ENCODE measurements at regions not wholly inside any gene's neighbourhood (a gene's known extent, or its start where the extent isn't known, plus 50 kb on each side); places are given as distances from the start of the nearest gene placed in this dataset.

DNA sequence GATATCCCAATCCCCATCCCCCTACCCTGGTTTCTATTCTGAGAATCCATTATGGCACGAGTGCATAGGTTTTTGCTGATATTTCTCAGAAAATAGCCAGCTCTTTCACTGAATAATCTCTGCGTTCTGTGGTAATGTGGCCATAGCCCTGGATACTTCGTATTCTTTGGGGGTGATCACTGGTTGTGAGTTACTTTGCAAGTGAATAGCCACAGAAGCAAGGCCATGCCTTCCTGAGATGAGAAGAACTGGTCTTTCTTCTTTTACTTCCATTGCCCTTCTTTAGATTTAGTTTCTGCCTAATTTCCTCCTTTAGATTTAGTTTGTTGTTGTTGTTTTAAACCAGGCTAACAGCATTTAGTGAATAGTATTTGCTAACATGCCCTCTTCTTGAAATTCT lies 323.4 kb downstream of the CDC14C start:
- DNase-seq (ENCODE audit: low read depth, low spot score), result peak; percentile 10

DNA sequence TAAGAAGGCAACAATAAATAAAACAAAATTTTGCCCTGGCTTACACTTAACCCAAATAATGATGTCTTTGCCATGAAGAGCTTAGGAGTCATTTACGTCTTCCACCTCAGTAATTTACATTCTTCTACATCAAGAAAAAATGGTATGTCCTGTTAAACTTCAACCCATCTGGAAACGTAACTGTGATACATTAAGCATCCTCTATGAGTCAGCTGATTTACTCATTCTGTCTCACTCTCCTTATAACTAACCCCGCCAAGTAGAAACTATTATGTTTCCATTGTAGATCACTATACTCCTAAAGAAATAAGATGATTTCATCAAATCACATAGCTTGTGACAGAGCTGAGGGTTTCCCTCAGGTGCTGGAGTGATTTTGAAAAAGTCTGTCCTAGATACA lies 330.7 kb downstream of the CDC14C start:
- DNase-seq (ENCODE audit: low read depth, low spot score), result no peak

DNA sequence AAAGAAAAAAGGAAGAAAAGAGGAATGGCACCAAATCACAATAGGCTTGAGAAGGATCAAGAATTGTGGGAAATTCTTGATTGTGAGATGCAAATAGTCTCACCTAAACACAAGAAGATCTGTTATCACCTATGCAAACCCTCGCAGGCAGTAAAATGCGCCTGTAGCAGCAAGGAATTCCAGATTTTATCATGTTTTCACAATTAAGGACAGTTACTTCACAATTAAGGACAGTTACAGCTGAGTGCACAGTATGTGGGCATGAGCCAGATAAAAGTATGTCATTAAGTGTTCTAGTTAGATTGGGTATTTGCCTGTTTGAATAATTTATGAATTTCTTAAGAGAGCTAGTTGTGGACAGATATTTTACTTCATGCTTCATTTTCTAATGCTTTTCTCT lies 336.2 kb downstream of the CDC14C start:
- DNase-seq (ENCODE audit: low read depth, low spot score), result no peak

DNA sequence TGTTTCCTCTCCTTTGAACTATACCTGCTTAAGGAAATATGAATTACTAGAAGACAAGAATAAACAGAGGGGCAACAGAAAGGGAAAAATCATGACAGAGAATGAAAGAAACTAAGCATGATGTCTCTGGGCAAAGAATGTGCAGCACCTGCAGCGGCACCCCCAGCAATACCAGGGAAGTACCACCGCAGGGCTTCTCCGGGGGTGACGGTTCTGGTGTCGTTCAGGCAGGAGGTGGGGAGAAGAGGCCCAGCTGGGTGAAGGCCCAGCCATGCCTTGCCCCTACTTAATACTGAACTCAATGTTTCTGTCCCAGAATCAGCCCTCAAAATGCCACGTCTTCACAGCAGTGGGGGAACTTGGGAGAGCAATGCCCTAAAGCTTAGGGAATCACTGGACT lies 337.6 kb downstream of the CDC14C start:
- no peak for DNase-seq (ENCODE audit: low read depth, low spot score)

DNA sequence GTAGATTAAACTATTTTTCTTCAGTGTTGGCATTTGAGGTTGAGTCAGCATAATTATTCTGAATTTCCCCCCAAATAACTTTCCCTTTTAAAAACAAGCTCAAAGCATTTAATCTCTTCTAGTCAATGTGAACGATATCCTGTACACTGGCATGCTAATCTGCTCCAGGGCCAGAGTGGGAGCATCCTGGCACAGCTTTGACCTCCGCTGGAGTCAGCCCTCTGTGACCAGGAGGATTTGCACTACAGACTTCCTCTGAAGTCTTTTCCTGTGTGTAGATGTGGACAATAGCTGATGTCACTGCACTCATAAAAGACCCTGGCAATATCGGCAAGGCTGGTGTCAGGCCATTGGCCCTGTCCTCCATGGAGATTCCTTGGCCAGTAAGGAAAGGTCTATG lies 340.2 kb downstream of the CDC14C start:
- no peak for DNase-seq (ENCODE audit: low read depth, low spot score)

DNA sequence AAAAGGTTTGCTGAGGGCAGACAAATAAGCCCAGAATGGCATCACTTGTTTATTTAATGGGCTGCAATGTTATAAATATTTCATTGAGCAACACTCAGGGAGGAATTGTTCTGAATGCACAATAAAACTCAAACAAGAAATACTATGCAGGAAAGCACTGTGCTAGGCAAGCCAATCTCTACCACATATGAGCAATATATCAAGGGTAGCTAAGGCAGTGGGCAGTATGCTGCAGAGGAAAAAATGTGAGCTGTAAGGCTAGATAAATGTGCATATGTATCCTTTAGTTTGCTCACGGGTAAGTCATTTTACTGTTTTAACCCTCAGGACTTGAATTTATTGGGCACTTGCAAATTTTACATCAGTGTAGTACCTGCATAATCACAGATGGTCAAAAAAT lies 349.6 kb downstream of the CDC14C start:
- DNase-seq (ENCODE audit: low read depth, low spot score), result no peak

DNA sequence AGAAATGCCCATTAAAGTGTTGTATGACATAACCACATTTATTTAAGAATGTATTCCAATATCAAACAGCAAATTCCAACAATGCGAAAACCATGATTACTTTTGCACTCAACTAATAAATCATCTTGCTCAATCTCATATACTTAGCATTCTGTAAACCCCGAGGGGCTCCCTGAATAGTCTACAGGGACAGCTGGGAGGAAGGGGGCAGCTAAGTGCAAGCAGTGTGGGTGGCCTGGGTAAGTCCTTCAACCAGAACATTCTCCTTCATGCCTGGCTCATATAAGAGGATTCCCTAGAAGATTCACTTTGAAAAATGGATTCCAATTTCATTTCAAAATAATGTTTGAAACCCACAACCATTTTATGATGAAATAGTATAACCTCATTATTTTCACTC lies 355.5 kb downstream of the CDC14C start:
- DNase-seq (ENCODE audit: low read depth, low spot score), result no peak

DNA sequence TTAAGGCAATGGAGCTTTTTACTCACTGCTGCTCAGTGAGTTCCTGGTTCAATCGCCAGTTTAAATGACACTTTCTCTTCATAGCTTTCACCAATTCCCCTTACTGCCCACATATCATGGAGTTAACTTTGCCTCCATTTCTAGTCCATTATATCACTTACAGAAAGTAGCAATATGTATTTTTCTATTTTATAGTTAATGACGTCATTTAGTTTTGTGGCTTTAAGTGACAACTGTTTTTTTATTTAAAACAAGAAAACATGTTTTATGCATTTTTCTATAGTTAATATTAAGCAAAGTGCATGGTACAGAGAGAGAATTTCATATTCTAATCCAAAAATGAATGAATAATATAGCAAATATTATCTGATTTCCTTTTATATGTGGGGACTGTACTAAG lies 363.3 kb downstream of the CDC14C start:
- no peak for DNase-seq (ENCODE audit: low read depth, low spot score)

DNA sequence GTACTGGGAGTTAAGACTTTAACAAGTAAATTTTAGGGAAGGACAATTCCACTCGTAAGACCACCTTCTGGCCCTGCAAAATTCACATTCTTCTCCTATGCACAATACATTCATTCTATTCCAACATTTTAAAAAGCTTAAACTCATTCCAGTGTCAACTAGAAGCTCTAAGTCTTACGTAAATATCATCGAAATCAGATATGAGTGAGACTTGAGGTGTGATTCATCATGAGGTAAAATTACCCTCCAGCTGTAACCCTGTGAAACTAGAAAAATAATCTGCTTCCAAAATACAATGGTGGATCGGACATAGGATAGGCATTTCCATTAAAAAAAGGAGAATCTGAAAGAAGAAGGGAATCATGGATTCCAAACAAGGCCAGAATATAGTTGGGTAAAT lies 370.3 kb downstream of the CDC14C start:
- DNase-seq (ENCODE audit: low read depth, low spot score), result no peak

DNA sequence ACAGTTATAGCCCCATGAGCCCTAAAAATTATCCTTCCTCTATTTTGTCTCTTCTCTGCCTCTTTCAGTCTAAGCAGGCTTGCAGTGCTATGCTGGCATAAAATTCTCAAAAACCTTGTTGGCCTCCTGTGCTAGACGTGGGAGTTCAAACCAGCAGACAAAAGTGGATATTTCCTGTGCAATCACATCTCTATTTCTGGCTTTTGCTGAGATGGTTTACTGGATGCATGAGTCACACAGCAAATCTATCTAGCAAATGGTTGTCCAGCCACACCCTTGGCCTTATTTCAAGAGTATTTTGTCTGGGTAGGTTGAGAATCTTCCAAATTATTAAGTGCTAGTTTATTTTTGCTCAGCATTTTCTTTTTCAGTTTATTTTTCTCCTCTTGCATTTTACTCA lies 370.8 kb downstream of the CDC14C start:
- no peak for DNase-seq (ENCODE audit: low read depth, low spot score)

DNA sequence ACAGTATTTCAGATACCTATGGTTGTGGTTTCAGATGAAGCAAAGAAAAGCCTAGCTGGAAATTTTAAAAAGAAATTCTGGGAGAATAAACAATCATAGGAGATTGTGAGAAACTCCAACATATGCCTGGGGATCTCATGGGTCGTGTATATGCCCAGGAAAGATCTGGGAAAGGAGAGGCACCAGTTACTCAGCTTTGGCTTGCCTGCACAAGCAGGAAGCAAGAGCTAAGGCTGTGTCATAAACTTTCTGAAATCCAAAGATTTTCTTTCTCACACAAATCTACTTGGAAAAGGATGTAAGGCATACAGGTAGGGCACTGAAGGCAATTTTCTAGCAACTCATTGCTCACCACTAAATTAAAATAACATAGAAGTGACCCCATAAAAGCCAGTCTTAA lies 373.6 kb downstream of the CDC14C start:
- no peak for DNase-seq (ENCODE audit: low read depth, low spot score)

DNA sequence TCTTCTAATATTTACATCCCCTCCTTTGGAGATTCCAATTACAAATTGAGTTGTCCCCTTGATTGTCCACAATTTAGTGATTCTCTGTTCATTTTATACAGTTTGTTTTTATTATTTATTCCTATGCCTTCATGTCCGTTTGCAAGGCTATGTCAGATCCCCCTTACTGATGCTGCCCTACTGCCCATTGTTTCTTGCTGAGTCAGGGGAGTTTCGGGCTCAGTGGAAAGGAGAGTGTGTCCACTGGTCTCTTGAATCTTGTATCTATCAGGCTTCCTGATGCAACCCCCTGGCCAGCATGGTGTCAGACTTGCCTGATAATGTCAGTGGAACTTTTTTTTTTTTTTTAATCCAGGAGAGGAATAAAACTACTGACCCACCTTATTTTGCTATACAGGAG lies 384.4 kb downstream of the CDC14C start:
- DNase-seq (ENCODE audit: low read depth, low spot score), result no peak

DNA sequence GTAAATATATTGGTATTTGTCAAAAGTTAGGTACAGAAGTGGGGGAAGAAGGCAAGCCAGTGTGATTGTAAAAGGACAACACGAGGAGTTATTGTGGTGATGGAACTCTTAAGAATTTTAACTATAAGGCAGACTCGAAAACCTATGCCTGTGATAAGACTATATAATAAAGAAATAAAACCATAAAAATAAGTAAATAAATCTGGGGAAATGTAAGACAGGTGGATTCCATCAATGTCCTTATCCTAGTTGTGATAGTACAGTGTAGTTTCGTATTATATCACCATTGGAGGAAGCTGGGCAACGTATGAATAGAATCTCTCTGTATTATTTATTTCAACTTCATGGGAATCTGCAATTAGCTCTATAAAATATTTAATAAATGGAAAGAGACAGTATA lies 395.7 kb downstream of the CDC14C start:
- DNase-seq (ENCODE audit: low read depth, low spot score), result no peak

DNA sequence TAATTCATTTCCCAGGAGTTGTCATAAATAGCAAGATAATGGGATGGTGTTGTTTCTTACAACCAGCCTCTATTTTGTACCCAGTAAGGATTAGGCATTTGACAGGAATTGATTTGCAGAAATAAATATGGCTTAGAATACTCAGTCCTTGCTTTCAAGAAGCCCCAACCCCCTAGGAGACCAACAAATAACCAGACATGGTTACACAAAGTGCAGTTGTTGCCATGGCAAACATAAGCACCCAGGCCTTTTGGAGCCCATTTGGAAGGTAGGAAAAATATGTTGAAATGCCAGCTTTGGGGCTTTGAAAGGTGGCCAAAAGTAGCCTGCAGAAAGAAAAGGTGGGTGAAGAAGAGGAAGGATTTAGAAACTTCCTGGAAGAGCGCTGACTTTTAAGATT lies 397.5 kb downstream of the CDC14C start:
- no peak for DNase-seq (ENCODE audit: low read depth, low spot score)

DNA sequence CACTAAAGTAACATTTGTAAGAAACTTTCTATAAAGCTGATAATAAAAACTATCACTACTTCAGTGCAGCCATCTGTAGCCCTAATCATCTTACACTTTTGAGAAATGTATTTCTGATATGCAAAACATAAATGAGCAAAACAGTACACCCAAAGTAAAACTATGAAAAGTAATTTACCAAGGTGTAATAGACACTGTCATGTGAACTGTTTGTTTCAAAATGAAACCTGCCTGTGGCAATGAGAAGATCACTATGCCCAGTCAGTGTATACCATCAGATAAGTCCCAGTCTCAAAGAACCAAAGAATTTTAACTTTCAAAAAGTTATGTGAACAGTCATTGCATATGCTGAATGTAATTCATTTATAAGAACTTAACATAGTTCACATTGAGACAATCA lies 398.1 kb downstream of the CDC14C start:
- no peak for DNase-seq (ENCODE audit: low read depth, low spot score)

DNA sequence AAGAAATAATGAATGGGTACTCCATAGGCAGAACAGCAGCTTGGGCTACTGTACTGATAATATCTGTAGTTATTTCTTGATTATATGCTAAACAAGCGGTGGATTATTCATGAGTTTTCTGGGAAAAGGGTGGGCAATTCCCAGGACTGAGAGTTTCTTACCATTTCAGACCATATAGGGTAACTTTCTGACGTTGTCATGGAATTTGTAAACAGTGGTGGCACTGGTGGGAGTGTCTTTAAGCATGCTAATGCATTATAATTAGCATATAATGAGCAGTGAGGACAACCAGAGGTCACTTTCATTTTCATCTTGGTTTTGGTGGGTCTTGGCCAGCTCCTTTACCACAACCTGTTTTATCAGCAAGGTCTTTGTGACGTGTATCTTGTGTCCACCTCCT lies 399.7 kb downstream of the CDC14C start:
- DNase-seq (ENCODE audit: low read depth, low spot score), result no peak

DNA sequence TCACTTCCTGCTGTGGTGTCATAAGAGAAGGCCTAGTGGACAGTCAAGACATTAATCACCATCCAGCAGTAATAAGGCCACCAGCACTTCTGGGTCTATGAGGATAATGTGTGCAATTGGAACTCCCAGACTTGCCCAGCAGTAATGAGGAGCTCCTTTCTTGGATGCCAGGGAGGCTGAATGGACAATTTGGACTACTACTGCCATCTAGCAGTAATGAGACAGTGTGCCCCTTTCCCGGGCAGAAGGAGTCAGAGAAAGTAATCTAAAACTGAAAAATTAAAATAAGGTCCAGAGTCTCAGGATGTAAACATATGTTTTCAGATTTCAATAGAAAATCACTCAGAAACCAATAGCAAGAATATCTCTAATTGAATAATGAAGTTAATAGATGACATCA lies 400.4 kb downstream of the CDC14C start:
- no peak for DNase-seq (ENCODE audit: low read depth, low spot score)

DNA sequence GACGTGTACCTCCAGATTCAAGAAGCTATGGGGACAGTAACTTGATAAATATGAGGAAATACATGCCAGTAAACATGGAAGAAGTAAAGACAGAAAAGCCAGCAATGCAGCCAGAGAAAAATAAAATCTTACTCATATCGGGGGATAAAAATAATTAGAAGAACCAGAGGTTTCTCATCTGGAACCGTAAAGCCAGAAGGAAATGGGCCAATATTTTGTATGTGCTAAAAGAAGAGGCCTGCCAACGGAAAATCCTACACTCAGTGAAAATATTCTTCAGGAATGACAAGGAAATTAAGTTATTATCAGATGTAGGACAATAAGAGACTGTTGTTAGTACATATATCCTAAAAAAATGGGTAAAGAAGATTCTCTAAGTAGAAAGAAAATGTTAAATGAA lies 401.2 kb downstream of the CDC14C start:
- DNase-seq (ENCODE audit: low read depth, low spot score), result no peak

DNA sequence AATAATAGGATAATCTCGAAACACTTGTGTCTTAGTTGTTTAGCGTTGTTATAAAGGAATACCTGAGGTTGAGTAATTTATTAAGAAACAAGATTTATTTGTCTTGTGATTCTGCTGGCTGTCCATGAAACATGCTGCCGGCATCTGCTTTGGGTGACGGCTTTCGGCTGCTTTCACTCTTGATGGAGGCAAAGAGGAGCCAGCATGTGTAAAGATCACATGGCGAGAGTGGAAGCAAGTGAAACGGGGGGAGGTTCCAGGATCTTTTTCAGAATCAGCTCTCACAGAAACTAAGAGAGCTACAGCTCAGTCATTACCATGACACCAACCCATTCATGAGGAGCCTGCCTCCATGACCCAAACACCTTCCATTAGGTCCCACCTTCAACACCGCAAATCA lies 402.8 kb downstream of the CDC14C start:
- DNase-seq (ENCODE audit: low read depth, low spot score), result no peak

DNA sequence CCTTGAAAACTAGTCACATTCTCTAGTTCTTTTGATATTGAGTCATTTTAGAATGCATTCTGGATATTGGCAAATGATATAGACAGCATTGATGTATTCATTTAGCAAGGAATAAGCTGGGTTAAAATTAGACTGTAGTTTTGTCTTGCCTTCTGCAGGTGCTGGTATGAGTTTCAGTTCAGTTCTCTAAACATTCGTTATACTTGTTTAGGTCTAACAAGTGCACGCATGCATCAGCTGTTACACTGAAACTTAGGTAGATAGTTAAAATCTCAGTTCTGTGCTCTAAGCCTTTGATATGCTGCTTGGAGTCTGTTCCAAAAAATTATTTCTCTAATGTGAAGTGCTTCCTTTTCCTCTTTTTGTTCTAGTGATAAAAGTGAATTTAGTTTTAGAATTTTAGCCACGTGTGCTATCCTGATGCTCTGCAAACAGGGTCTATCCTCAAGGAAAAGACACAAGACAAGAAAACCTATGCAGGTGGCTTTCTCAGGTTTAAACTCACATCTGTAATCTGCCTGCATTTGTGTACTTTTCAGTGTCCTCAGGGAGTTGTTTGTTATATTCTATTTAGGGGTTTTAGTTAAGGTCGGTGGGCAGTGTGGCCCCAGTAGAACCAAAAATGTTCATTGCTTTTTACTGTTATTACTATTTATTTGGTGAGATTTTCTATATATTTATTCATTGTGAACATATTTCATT lies 409.0 kb downstream of the CDC14C start:
- DNase-seq (ENCODE audit: low read depth, low spot score), result no peak

DNA sequence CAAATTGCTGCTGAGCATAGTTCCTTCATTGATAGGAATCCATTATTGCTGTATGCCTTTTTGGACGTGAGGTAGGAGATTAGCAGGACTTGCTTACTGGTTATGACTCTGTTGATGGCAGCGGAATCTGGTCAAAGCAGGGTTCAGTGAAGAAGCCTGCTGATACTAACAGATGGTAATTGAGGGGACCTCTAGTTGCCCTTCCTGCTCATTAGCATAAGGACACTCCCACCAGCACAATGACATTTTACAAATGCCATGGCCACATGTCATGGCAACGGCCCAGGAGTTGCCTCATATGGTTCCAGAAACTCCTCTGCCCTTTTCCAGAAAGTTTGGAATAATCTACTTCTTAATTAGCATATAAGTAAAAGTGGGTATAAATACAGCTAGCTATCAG lies 417.5 kb downstream of the CDC14C start:
- DNase-seq (ENCODE audit: low read depth, low spot score), result no peak

DNA sequence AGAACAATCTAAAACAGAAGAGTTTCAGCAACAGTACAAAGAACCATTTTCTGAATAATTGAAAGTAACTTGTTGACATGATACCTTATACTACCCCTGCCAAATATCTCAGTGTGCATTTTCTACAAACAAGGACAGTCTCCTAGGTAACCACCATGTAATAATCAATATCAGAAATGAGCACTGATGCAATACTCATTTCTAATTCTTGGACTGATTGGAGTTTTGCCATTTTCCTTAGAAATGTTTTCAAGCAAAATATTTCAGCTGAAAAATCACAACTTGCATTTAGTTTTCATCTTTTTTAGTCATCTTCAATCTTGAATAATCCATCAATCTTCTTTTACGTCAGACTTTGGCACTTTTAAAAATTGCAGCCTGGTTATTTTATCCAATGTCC lies 420.2 kb downstream of the CDC14C start:
- no peak for DNase-seq (ENCODE audit: low read depth, low spot score)

DNA sequence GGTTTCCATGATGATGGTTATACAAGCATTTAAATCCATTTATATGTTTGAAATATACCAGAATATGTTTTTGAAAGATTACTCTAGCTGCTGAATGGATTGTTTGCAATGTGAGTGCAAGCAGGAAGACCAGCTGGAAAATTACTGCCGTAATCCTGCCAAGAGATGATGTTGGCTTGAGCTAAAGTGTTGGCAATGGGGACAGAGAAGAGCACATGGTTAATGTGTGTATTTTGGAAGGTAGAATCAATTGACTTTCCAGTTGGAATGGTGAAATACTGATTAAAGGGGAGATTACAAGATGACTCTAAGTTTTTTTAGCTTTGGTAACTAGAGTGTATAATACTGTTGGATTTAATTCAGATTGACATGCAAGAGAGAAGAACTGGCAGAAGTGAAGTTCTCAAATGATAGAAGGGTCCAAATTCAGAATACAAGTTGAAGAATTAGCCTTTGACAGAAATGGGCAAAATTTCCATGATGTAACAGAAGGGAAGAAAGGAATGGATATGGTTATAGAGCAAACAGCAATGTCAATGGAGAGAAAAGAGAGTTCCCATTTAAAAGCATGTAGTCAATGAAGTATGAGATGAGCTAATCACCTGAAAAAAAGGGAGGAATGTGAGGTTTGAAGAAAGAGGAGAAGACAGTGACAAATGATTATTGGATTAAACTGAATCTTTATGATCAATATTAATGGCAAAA lies 422.0 kb downstream of the CDC14C start:
- DNase-seq (ENCODE audit: low read depth, low spot score), result no peak

DNA sequence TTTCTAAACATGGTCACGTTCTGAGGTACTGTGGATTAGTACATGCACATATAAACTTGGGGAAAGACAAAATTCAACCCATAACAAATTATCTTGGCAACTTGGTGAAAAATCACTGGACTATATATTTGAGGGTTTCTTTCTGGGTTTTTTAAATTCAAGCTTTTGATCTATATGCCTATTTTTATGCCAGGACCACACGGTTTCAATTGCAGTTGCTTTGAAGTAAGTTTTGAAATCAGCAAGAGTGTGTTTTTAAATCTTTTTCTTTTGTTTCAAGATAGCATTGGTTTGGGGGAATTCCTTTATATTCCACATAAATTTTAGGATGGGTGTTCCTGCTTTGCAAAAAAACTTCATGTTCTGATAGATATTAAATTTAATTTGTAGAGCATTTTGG lies 406.4 kb upstream of the VWC2 start:
- DNase-seq (ENCODE audit: low read depth, low spot score), result no peak
